Stimulated activated CD8-positive, alpha-beta memory T cell treated with anti-CD3 and anti-CD28 coated beads, Interleukin-4, amount 100 ng/mL, for 48 hours (primary cell): ENCODE measurements at regions not wholly inside any gene's neighbourhood (a gene's known extent, or its start where the extent isn't known, plus 50 kb on each side); places are given as distances from the start of the nearest gene placed in this dataset.
"Not testable (repeated sequence)": the region's sequence is repeated elsewhere in the genome, so short reads cannot be mapped to it uniquely, and the experiment has no call there.

Experiments used
- DNase-seq: peaks from one replicate; pipeline ENCODE4 v3.0.0-alpha.2; 2020

DNA sequence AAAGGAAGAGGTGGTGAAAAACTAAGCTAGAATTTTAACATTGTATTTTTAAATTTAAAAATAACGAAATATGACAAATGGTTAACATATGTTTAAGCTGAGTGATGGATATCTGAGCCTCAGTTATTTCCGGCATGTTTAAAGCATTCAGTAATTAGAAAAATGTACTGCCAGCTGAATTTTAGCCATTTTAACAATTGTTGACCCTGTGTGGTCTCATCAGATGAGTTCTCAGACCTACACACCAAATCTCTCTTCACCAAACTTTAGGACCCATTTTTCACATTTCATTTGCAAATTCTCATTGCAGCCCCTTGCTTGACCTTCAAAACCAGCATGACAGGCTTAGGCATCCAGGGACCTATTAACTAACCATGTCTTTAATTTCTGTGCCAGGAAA lies 91.5 kb upstream of the RGPD4 start:
- DNase-seq = no peak

DNA sequence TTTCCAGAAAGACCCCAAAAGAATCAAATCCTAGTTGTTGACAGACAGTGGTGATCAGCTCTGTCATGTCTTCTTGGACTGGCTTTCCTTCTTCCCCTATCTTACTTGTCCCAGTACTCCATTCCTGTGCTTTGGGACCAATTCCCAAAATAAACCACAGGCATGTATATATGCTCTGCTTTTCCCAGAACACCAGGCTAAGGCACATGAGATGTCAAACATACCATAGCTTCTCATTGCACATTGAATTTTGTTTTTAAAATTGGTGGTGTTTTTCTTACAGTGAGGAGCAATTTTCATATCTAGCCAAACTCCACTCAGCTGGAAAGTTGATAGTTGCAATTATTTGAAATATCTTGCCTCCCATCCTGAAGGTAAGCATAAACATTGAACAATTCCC lies 88.9 kb upstream of the RGPD4 start:
- DNase-seq = no peak

GRCh38 chr2:107738266-107738665 lies 88.4 kb upstream of the RGPD4 start:
- DNase-seq = no peak

DNA sequence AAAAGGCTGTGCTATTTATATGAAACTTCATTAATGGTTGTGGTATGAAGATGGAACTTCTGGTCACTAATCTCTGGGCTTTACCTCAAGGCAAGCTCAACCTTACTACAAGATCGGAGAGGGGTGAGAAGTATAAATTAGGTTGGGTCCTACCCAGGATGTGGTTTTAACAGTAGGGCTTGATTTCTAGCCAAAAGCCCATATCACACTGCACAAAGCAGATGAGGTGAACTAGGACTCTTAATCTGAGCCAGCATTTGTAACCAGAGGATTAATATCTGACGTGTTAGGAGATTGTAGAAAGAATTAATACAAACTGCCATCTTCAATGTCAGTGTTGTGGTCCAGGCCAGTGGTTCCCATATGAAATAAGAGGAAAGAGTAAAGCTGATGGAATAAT lies 86.4 kb upstream of the RGPD4 start:
- no peak for DNase-seq

- no peak for DNase-seq
Observed at GRCh38 chr2:107742460-107743027, 84.1 kb upstream of the RGPD4 start.

DNA sequence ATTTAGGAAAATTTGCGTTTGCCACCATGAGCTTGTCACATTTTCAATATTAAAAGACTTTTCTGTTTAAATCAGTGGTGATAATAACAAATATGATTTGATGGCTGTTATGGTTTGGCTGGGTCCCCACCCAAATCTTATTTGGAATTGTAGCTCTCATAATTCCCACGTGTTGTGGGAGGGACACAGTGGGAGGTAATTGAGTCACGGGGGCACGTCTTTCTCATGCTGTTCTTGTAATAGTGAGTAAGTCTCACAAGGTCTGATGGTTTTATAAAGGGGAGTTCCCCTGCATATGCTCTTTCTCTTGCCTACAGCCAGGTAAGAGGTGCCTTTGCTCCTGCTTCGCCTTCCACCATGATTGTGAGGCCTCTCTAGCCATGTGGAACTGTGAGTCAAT lies 83.4 kb upstream of the RGPD4 start:
- no peak for DNase-seq

GRCh38 chr2:107745100-107745499 lies 81.6 kb upstream of the RGPD4 start:
- DNase-seq = no peak

GRCh38 chr2:107746552-107747198 lies 80.0 kb upstream of the RGPD4 start:
- DNase-seq = not testable (repeated sequence)

GRCh38 chr2:107747199-107747963 lies 79.3 kb upstream of the RGPD4 start:
- not testable (repeated sequence) for DNase-seq

DNA sequence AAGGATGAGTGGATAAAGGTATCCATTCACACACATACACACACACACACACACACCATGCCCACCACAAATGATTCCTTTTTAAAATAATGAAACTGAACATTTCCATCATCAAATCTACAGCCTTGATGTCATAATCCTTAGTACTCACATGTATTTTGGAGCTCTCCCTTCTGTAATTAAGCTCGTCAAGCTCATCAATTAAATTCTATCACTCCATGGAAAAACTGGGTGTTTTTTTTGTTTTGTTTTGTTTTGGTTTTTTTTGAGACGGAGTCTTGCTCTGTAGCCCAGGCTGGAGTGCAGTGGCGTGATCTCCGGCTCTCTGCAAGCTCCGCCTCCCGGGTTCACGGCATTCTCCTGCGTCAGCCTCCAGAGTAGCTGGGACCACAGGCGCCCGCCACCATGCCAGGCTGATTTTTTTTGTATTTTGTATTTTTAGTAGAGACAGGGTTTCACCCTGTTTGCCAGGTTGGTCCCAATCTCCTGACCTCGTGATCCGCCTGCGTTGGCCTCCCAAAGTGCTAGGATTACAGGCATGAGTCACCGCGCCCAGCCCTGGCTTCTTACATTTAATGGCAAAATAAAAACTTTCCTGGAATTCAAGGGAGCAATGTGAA lies 78.6 kb upstream of the RGPD4 start:
- DNase-seq = no peak

- DNase-seq = no peak
Observed at GRCh38 chr2:107751936-107752335, 74.8 kb upstream of the RGPD4 start.

- not testable (repeated sequence) for DNase-seq
Observed at GRCh38 chr2:107753806-107754205, 72.9 kb upstream of the RGPD4 start.

GRCh38 chr2:107757223-107757622 lies 69.5 kb upstream of the RGPD4 start:
- no peak for DNase-seq

GRCh38 chr2:107760620-107761364 lies 65.9 kb upstream of the RGPD4 start:
- no peak for DNase-seq

GRCh38 chr2:107772353-107772752 lies 54.3 kb upstream of the RGPD4 start:
- DNase-seq = no peak

DNA sequence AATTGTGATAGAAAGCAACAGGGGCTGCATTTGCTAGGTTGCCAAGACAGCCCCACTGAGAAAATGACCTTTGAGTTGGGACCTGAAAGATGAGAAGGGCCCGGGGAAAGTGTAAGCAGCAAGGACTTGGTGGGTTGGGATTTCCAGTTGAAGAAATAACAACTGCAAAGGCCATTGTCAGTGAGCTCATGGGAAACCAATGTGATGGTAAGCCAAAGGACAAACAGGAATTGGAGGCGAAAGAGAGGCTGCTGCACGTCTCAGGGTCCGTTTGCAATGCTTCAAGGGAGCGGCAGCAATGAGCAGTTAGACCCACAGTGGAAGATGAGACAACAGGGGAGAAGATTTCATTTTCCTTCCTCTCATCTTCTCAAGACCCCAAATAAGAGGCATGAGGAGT lies 51.5 kb upstream of the RGPD4 start:
- no peak for DNase-seq

GRCh38 chr2:107775791-107776190 lies 50.9 kb upstream of the RGPD4 start:
- no peak for DNase-seq

DNA sequence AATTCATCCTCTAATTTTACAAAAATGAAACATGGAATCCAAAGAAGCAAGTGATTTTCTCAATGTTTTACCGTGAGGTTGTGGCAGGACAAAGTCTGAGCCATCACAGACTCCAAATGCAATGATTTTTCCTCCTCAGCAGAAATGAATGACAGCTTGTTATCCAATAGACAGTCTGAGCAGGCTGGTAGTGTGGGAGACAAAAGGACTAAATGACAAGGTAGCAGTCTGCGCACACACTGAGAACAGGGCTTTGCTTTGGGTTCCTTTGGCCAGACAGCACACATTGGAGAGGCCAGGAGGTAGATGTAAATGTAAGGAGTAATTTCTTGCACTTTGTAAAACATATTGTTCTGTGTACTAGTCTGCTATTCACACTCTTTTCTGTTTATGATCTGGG lies 50.3 kb upstream of the RGPD4 start:
- no peak for DNase-seq
